Upper lobe of right lung (tissue), 1 donor: ENCODE measurements at regions not wholly inside any gene's neighbourhood (a gene's known extent, or its start where the extent isn't known, plus 50 kb on each side); places are given as distances from the start of the nearest gene placed in this dataset.

Experiments used
- ATAC-seq: fragments of 200-7000 bp; cut with Tn5 transposase; one replicate; pipeline ENCODE4 v1.9.1; 2020; ENCODE audit warnings: mild to moderate bottlenecking, moderate library complexity
- DNase-seq: peaks from one replicate; pipeline ENCODE4 v3.0.0-alpha.2; 2020
- H3K27ac ChIP-seq: fragments of 200-600 bp; one replicate; pipeline ENCODE4 v1.8.0; 2022
- H3K27me3 ChIP-seq: fragments of 200-600 bp; one replicate; pipeline ENCODE4 v1.8.0; 2022; ENCODE audit warnings: mild to moderate bottlenecking
- H3K36me3 ChIP-seq: fragments of 200-600 bp; one replicate; pipeline ENCODE4 v1.8.0; 2022
- H3K4me1 ChIP-seq: fragments of 200-600 bp; one replicate; pipeline ENCODE4 v1.8.0; 2022
- H3K4me3 ChIP-seq: fragments of 200-600 bp; one replicate; pipeline ENCODE4 v1.8.0; 2022; ENCODE audit warnings: mild to moderate bottlenecking
- H3K9me3 ChIP-seq: fragments of 200-600 bp; one replicate; pipeline ENCODE4 v1.8.0; 2022
- CTCF ChIP-seq: fragments of 200-600 bp; IDR thresholded peaks from one replicate; pipeline ENCODE4 v1.8.0; 2022; ENCODE audit warnings: antibody characterized with exemption
- intact Hi-C: fragments of 100-400 bp; cut with DNase I; formaldehyde crosslinking; loops from one replicate; pipeline ENCODE4 v1.11.0; 2022
- donor health status: DM: no; HTN: yes; CAD: no; lungs with severe emphysema.

GRCh38 chr1:170369000-170369399 lies 163.0 kb upstream of the GORAB start:
- Histone ChIP-seq H3K27me3 (no peaks in the 10 kb centered on the region), H3K36me3 (no peaks in the 10 kb centered on the region), H3K4me3 (no peak overlapping the region), H3K27ac (no peak overlapping the region), H3K4me1 (no peaks in the 10 kb centered on the region), H3K9me3 (no peaks in the 10 kb centered on the region)
- ATAC-seq = no peak
- no peak for DNase-seq
- TF ChIP-seq CTCF = no peak
- intact Hi-C loops = no loop called here

- no peak for TF ChIP-seq CTCF
- no peaks in the 10 kb centered on the region for H3K9me3 ChIP-seq
- intact Hi-C loops = no loop called here
- DNase-seq = no peak
- H3K27me3 ChIP-seq = no peaks in the 10 kb centered on the region
- H3K27ac ChIP-seq = no peak overlapping the region
- H3K4me1 ChIP-seq = no peaks in the 10 kb centered on the region
- ATAC-seq = no peak
- no peaks in the 10 kb centered on the region for H3K36me3 ChIP-seq
- H3K4me3 ChIP-seq = no peak overlapping the region
Measured at GRCh38 chr1:170369417-170369816, 162.5 kb upstream of the GORAB start.

GRCh38 chr1:170370087-170370486 lies 161.9 kb upstream of the GORAB start:
- H3K27ac ChIP-seq = no peak overlapping the region
- intact Hi-C loops = no loop called here
- TF ChIP-seq CTCF = no peak
- ATAC-seq (no peak), DNase-seq (no peak)
- no peaks in the 10 kb centered on the region for H3K4me1 ChIP-seq
- H3K27me3 ChIP-seq = no peaks in the 10 kb centered on the region
- H3K9me3 ChIP-seq = no peaks in the 10 kb centered on the region
- no peak overlapping the region for H3K4me3 ChIP-seq
- H3K36me3 ChIP-seq = no peaks in the 10 kb centered on the region

GRCh38 chr1:170375082-170375723 lies 156.8 kb upstream of the GORAB start:
- H3K27me3 ChIP-seq = no peaks in the 10 kb centered on the region
- H3K4me1 ChIP-seq = no peaks in the 10 kb centered on the region
- no peak overlapping the region for H3K27ac ChIP-seq
- H3K9me3 ChIP-seq = no peaks in the 10 kb centered on the region
- no peak overlapping the region for H3K4me3 ChIP-seq
- no peaks in the 10 kb centered on the region for H3K36me3 ChIP-seq
- no peak for TF ChIP-seq CTCF
- intact Hi-C loops = no loop called here
- ATAC-seq (no peak), DNase-seq (no peak)

GRCh38 chr1:170376801-170377385 lies 155.1 kb upstream of the GORAB start:
- intact Hi-C loops = no loop called here
- TF ChIP-seq CTCF = no peak
- Histone ChIP-seq H3K4me3 (no peak overlapping the region), H3K27me3 (no peaks in the 10 kb centered on the region), H3K4me1 (no peaks in the 10 kb centered on the region), H3K27ac (no peak overlapping the region), H3K36me3 (no peaks in the 10 kb centered on the region), H3K9me3 (no peaks in the 10 kb centered on the region)
- no peak for DNase-seq
- no peak for ATAC-seq
